ENCODE measurements at regions not wholly inside any gene's neighbourhood (a gene's known extent, or its start where the extent isn't known, plus 50 kb on each side); places are given as distances from the start of the nearest gene placed in this dataset.

- DNase-seq (ENCODE audit: low read depth in 2 of 2), result no peak
Measured at GRCh38 chr3:55343486-55344357, 143.4 kb downstream of the WNT5A start.

- DNase-seq (ENCODE audit: low read depth in 2 of 2), result no peak
Measured at GRCh38 chr3:55341502-55342031, 145.5 kb downstream of the WNT5A start.

- no peak for DNase-seq (ENCODE audit: low read depth in 2 of 2)
Measured at GRCh38 chr3:55339819-55340218, 147.3 kb downstream of the WNT5A start.

- no peak for DNase-seq (ENCODE audit: low read depth in 2 of 2)
Measured at GRCh38 chr3:55339390-55339789, 147.7 kb downstream of the WNT5A start.

- no peak for DNase-seq (ENCODE audit: low read depth in 2 of 2)
Measured at GRCh38 chr3:55337641-55338180, 149.4 kb downstream of the WNT5A start.

- DNase-seq (ENCODE audit: low read depth in 2 of 2), result peak; percentile 54 to 55
Measured at GRCh38 chr3:55333923-55334322, 153.2 kb downstream of the WNT5A start.

GRCh38 chr3:55333046-55333445, 154.1 kb downstream of the WNT5A start:
- no peak for DNase-seq (ENCODE audit: low read depth in 2 of 2)

GRCh38 chr3:55332176-55332575, 154.9 kb downstream of the WNT5A start:
- no peak for DNase-seq (ENCODE audit: low read depth in 2 of 2)

- DNase-seq (ENCODE audit: low read depth in 2 of 2), result no peak
Measured at GRCh38 chr3:55331524-55331923, 155.6 kb downstream of the WNT5A start.

GRCh38 chr3:55330756-55331155, 156.3 kb downstream of the WNT5A start:
- DNase-seq (ENCODE audit: low read depth in 2 of 2), result no peak

- DNase-seq (ENCODE audit: low read depth in 2 of 2), result peak; percentile 81 to 84
Measured at GRCh38 chr3:55330355-55330754, 156.8 kb downstream of the WNT5A start.

GRCh38 chr3:55329849-55330248, 157.3 kb downstream of the WNT5A start:
- DNase-seq (ENCODE audit: low read depth in 2 of 2), result peak; percentile 86 to 89

- DNase-seq (ENCODE audit: low read depth in 2 of 2), result no peak
Measured at GRCh38 chr3:55327131-55327920, 159.8 kb downstream of the WNT5A start.

GRCh38 chr3:55322638-55323037, 164.5 kb downstream of the WNT5A start:
- no peak for DNase-seq (ENCODE audit: low read depth in 2 of 2)

- no peak for DNase-seq (ENCODE audit: low read depth in 2 of 2)
Measured at GRCh38 chr3:55320928-55321327, 166.2 kb downstream of the WNT5A start.

- DNase-seq (ENCODE audit: low read depth in 2 of 2), result no peak
Measured at GRCh38 chr3:55315396-55315795, 171.7 kb downstream of the WNT5A start.

- no peak for DNase-seq (ENCODE audit: low read depth in 2 of 2)
Measured at GRCh38 chr3:55313666-55314065, 173.4 kb downstream of the WNT5A start.

GRCh38 chr3:55309336-55309735, 177.8 kb downstream of the WNT5A start:
- no peak for DNase-seq (ENCODE audit: low read depth in 2 of 2)

GRCh38 chr3:55307622-55308021, 179.5 kb downstream of the WNT5A start:
- no peak for DNase-seq (ENCODE audit: low read depth in 2 of 2)

- no peak for DNase-seq (ENCODE audit: low read depth in 2 of 2)
Measured at GRCh38 chr3:55305696-55306485, 181.2 kb downstream of the WNT5A start.

- DNase-seq (ENCODE audit: low read depth in 2 of 2), result no peak
Measured at GRCh38 chr3:55300701-55301100, 186.4 kb downstream of the WNT5A start.

GRCh38 chr3:55297706-55298105, 189.4 kb downstream of the WNT5A start:
- no peak for DNase-seq (ENCODE audit: low read depth in 2 of 2)

Data from fibroblast of skin of left quadriceps (primary cell).